Naive B cell (primary cell): ENCODE measurements at regions not wholly inside any gene's neighbourhood (a gene's known extent, or its start where the extent isn't known, plus 50 kb on each side); places are given as distances from the start of the nearest gene placed in this dataset.

Experiments used
- ATAC-seq, 2 donors: fragments of 150-1000 bp; cut with Tn5 transposase; 2 replicates each; pipeline ENCODE4 v1.10.0; 2021; ENCODE audit warnings: low read depth in 2 of 2, mild to moderate bottlenecking in 2 of 2, moderate library complexity in 2 of 2
- DNase-seq: peaks from one replicate; pipeline ENCODE4 v3.0.0; 2022
- H3K27ac Mint-ChIP-seq, 6 donors: one replicate each; pipeline ENCODE4 v1.8.0; 2020 to 2022; ENCODE audit warnings: mild to moderate bottlenecking in 6 of 6, mixed read lengths in 6 of 6, moderate library complexity in 5 of 6, inconsistent platforms in 2 of 6
- H3K27me3 Mint-ChIP-seq, 3 donors: one replicate each; pipeline ENCODE4 v1.8.0; 2021 to 2022; ENCODE audit warnings: mixed read lengths in 3 of 3, mild to moderate bottlenecking in 1 of 3
- H3K36me3 Mint-ChIP-seq, 2 donors: one replicate each; pipeline ENCODE4 v1.8.0; 2020 to 2022; ENCODE audit warnings: mixed read lengths in 2 of 2, inconsistent platforms in 1 of 2, mild to moderate bottlenecking in 1 of 2
- H3K4me1 Mint-ChIP-seq, 3 donors: one replicate each; pipeline ENCODE4 v1.8.0; 2020 to 2022; ENCODE audit warnings: mixed read lengths in 3 of 3, inconsistent platforms in 1 of 3, mild to moderate bottlenecking in 1 of 3, moderate library complexity in 1 of 3
- H3K4me3 Mint-ChIP-seq, 8 donors: one replicate each; pipeline ENCODE4 v1.8.0; 2020 to 2022; ENCODE audit warnings: mild to moderate bottlenecking in 8 of 8, mixed read lengths in 8 of 8, moderate library complexity in 8 of 8, inconsistent platforms in 2 of 8
- H3K9me3 Mint-ChIP-seq, 7 donors: one replicate each; pipeline ENCODE4 v1.8.0; 2020 to 2022; ENCODE audit warnings: mixed read lengths in 7 of 7, mild to moderate bottlenecking in 5 of 7, inconsistent platforms in 2 of 7, moderate library complexity in 1 of 7

DNA sequence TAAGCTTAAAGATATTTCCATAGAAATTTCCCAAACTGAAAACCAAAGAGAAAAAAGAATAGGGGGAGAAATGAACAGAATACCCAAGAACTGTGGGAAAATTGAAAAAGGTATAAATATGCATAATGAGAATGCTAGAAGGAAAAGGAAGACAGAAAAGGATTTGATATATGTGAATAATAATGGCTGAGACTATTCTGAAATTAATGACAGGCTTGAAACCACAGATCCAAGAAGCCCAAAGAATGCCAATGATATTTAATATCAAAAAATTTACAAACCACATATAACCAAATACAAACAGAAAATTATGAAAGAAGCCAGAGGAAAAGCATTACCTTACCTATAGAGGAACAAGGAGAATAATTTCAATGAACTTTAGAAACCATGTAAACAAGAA lies 153.0 kb downstream of the ANXA2 start:
- Mint-ChIP-seq H3K4me3 (no peak overlapping the region), H3K36me3 (no peaks in the 10 kb centered on the region), H3K4me1 (no peaks in the 10 kb centered on the region), H3K27ac (no peak overlapping the region), H3K27me3 (peaks cover 3 to 29% (median 23%) of the 10 kb centered on the region in 3 donors), H3K9me3 (peaks cover 0 to 16% (median 9%) of the 10 kb centered on the region in 7 donors)
- ATAC-seq, result no peak
- DNase-seq, result no peak

- no peaks in the 10 kb centered on the region for H3K36me3 Mint-ChIP-seq
- H3K4me1 Mint-ChIP-seq, result no peaks in the 10 kb centered on the region
- peaks cover 20 to 25% (median 21%) of the 10 kb centered on the region in 3 donors for H3K27me3 Mint-ChIP-seq
- no peaks in the 10 kb centered on the region for H3K9me3 Mint-ChIP-seq
- no peak for DNase-seq
- ATAC-seq, result no peak
- H3K4me3 Mint-ChIP-seq, result no peak overlapping the region
- H3K27ac Mint-ChIP-seq, result no peak overlapping the region
These were observed 147.5 kb downstream of the ANXA2 start for GRCh38 chr15:60250316-60250715.

DNA sequence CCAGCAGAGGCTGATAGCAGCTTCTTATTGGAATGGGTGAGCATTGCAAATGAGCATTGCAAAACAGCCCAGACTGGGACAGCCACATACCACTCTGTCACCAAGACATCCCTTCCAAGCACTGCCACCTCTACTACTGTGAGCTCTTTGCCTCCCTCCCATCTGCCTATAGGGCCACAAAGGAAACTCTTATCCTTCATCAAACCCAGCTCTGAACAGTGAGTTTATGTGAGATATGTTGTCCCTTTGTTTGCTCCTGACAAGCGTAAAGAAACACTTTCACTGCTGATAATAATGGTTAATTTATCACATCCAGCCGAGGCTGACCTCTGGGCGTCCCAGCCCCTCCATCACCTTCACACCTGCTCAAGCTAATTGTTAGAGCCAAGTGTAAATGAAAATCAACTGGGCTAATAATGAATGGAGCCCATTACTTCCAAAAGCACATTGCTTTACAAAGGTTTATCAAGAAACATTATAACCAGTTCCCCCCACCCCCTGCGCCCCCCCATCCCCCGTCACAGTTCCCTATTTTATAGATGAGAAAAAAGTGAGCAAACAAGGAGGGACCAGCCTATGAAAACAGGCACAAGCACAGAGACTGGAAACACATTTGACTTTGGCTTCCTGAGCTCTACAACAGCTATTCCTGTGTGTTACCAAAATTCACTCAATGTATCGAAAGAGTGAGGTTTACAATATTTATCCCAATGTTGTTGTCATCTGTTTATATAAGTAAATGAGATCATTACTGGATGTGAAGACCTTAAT lies 146.3 kb downstream of the ANXA2 start:
- no peaks in the 10 kb centered on the region for H3K9me3 Mint-ChIP-seq
- H3K27me3 Mint-ChIP-seq, result peaks cover 20 to 25% (median 22%) of the 10 kb centered on the region in 3 donors
- no peak overlapping the region for H3K4me3 Mint-ChIP-seq
- H3K36me3 Mint-ChIP-seq, result no peaks in the 10 kb centered on the region
- no peak overlapping the region for H3K27ac Mint-ChIP-seq
- no peak for ATAC-seq
- H3K4me1 Mint-ChIP-seq, result no peaks in the 10 kb centered on the region
- DNase-seq, result no peak

DNA sequence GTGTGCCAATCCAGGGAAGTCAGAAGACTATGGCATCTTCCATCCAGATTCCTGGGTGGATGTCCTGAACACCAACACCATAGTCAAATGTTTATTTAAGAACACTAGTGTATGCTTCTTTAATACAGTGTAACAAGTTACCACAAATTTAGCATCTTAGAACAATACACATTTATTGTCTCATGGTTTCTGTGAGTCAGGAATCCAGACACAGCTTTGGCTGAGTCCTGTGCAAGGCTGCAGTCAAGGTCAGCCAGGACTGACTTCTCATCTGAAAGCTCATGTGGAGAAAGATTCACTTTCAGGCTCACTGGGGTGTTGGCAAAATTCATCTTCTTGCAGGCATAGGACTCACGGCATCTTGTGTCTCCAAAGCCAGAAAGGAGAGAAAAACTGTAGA lies 143.4 kb downstream of the ANXA2 start:
- DNase-seq, result no peak
- H3K4me1 Mint-ChIP-seq, result no peaks in the 10 kb centered on the region
- no peak for ATAC-seq
- H3K9me3 Mint-ChIP-seq, result no peaks in the 10 kb centered on the region
- no peaks in the 10 kb centered on the region for H3K36me3 Mint-ChIP-seq
- H3K27ac Mint-ChIP-seq, result no peak overlapping the region
- no peak overlapping the region for H3K4me3 Mint-ChIP-seq
- H3K27me3 Mint-ChIP-seq, result peaks cover 20 to 41% (median 29%) of the 10 kb centered on the region in 3 donors

DNA sequence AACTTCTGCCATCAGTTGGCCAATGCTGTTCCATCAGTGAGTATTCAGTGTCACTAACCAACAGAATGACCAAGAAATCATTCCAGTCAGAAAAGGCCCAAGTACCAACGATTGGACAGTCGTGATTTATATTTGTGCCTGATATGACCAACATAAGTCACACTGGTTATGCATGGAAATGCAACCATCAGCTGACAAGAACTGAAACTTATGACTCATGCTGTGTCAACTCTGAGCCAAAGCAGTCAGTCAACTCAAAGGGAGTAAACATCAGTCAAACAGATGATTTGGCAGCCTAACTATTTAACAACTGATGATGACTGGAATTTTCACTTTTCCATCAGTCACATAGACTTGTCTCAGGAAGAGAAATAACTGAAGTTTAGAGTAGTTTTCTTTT lies 142.4 kb downstream of the ANXA2 start:
- no peaks in the 10 kb centered on the region for H3K36me3 Mint-ChIP-seq
- no peak for ATAC-seq
- no peaks in the 10 kb centered on the region for H3K4me1 Mint-ChIP-seq
- H3K4me3 Mint-ChIP-seq, result no peak overlapping the region
- no peak overlapping the region for H3K27ac Mint-ChIP-seq
- H3K27me3 Mint-ChIP-seq, result peaks cover 20 to 38% (median 35%) of the 10 kb centered on the region in 3 donors
- no peak for DNase-seq
- H3K9me3 Mint-ChIP-seq, result no peaks in the 10 kb centered on the region

DNA sequence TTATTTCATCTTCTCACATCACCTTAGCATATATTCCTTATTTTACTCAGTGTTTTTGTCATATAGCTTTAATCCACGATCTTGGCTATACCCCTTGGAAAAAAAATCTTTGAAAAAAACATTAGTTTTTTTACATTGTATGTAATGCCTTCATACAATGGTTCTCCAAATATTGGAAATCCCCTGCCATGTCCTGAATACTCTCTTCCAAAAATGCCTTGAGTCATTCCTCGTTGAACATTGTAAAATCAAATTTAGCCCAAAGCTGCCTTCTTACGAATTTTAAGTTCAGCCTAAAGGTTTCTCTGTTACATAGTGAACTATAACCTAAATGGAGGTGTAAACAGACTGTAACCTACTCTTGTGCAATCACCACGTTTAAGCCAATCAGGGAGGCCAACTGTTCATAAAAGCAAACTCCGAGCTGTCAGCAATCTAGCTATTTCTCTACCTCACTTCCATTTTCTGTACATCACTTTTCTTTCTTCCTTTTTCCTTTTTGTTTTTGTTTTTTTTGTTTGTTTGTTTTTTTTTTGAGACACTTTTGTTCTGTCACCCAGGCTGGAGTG lies 140.1 kb downstream of the ANXA2 start:
- DNase-seq (no peak), ATAC-seq (no peak)
- no peaks in the 10 kb centered on the region for H3K9me3 Mint-ChIP-seq
- peaks cover 5 to 33% (median 26%) of the 10 kb centered on the region in 3 donors for H3K27me3 Mint-ChIP-seq
- no peaks in the 10 kb centered on the region for H3K4me1 Mint-ChIP-seq
- no peaks in the 10 kb centered on the region for H3K36me3 Mint-ChIP-seq
- H3K4me3 Mint-ChIP-seq, result no peak overlapping the region
- no peak overlapping the region for H3K27ac Mint-ChIP-seq

- DNase-seq, result no peak
- H3K36me3 Mint-ChIP-seq, result no peaks in the 10 kb centered on the region
- no peak for ATAC-seq
- peaks cover 0 to 22% (median 15%) of the 10 kb centered on the region in 3 donors for H3K27me3 Mint-ChIP-seq
- H3K27ac Mint-ChIP-seq, result no peak overlapping the region
- no peak overlapping the region for H3K4me3 Mint-ChIP-seq
- H3K4me1 Mint-ChIP-seq, result no peaks in the 10 kb centered on the region
- no peaks in the 10 kb centered on the region for H3K9me3 Mint-ChIP-seq
These were observed 138.3 kb downstream of the ANXA2 start for GRCh38 chr15:60259469-60259868.

GRCh38 chr15:60264088-60264487 lies 133.7 kb downstream of the ANXA2 start:
- Mint-ChIP-seq H3K27ac (no peak overlapping the region), H3K27me3 (peaks cover 10 to 21% (median 11%) of the 10 kb centered on the region in 3 donors), H3K4me3 (no peak overlapping the region), H3K4me1 (no peaks in the 10 kb centered on the region), H3K36me3 (no peaks in the 10 kb centered on the region), H3K9me3 (no peaks in the 10 kb centered on the region)
- no peak for DNase-seq
- no peak for ATAC-seq

DNA sequence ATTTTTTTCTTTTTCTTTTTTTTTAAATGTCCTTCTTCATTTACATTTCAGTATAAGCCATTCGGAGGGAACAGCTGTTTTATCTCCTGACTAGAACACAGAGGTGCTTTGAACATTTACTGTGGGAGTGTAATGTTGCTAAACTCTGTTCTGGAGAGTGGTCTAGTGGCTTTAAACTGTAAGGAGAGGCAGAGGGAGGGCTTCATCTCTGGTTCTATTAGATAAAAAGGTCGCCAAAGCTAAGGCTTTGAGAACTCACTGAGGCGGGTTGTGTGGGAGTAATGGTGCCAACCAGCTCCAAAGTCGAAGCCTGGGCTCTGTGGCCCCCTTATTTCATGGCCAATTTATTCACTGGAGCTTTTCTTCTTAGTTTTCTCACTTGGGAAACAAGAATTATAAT lies 133.2 kb downstream of the ANXA2 start:
- DNase-seq, result no peak
- no peak overlapping the region for H3K27ac Mint-ChIP-seq
- H3K27me3 Mint-ChIP-seq, result peaks cover 8 to 17% (median 11%) of the 10 kb centered on the region in 3 donors
- no peaks in the 10 kb centered on the region for H3K36me3 Mint-ChIP-seq
- no peak for ATAC-seq
- H3K4me3 Mint-ChIP-seq, result no peak overlapping the region
- no peaks in the 10 kb centered on the region for H3K4me1 Mint-ChIP-seq
- peaks cover 0 to 1% (median 0%) of the 10 kb centered on the region in 7 donors for H3K9me3 Mint-ChIP-seq

GRCh38 chr15:60265057-60265456 lies 132.7 kb downstream of the ANXA2 start:
- H3K36me3 Mint-ChIP-seq, result no peaks in the 10 kb centered on the region
- no peak for ATAC-seq
- no peak overlapping the region for H3K4me3 Mint-ChIP-seq
- peaks cover 0 to 2% (median 0%) of the 10 kb centered on the region in 7 donors for H3K9me3 Mint-ChIP-seq
- H3K4me1 Mint-ChIP-seq, result no peaks in the 10 kb centered on the region
- H3K27ac Mint-ChIP-seq, result no peak overlapping the region
- DNase-seq, result no peak
- peaks cover 8 to 13% (median 11%) of the 10 kb centered on the region in 3 donors for H3K27me3 Mint-ChIP-seq

DNA sequence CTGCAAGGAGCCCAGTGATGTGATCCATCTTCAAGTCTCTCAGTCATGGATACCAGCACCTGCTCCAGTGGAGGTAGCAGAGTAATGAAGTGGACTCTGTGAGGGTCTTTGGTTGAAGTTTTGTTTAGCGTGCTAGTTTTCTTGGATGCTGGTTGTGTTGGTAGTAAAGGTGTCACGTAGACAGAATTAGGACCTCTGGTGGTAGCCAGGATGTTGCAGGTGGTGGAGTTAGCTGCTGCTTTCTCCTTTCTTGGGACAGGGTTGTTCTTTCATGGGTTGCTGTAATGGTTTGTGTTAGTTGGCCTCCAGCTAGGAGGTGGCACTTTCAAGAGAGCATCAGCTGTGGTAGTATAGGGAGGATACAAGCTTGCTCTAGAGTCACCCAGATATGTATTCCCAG lies 125.2 kb downstream of the ANXA2 start:
- peaks cover 12 to 13% of the 10 kb centered on the region in 2 donors for H3K36me3 Mint-ChIP-seq
- H3K27me3 Mint-ChIP-seq, result peaks cover 18 to 34% (median 20%) of the 10 kb centered on the region in 3 donors
- no peak overlapping the region for H3K27ac Mint-ChIP-seq
- peaks cover 10 to 36% (median 17%) of the 10 kb centered on the region in 7 donors for H3K9me3 Mint-ChIP-seq
- H3K4me3 Mint-ChIP-seq, result no peak overlapping the region
- ATAC-seq (no peak), DNase-seq (no peak)
- H3K4me1 Mint-ChIP-seq, result no peaks in the 10 kb centered on the region

GRCh38 chr15:60275624-60276023 lies 122.2 kb downstream of the ANXA2 start:
- DNase-seq, result no peak

GRCh38 chr15:60278879-60279278 lies 118.9 kb downstream of the ANXA2 start:
- DNase-seq (no peak), ATAC-seq (no peak)
- Mint-ChIP-seq H3K27me3 (peaks cover 17 to 38% (median 30%) of the 10 kb centered on the region in 3 donors), H3K4me3 (no peak overlapping the region), H3K27ac (no peak overlapping the region), H3K9me3 (peaks cover 7 to 28% (median 14%) of the 10 kb centered on the region in 7 donors), H3K4me1 (no peaks in the 10 kb centered on the region), H3K36me3 (peaks cover 12 to 13% of the 10 kb centered on the region in 2 donors)

More at GRCh38 chr15:60275624-60276023, 122.2 kb downstream of the ANXA2 start:
- Mint-ChIP-seq H3K27me3 (peaks cover 14 to 42% (median 38%) of the 10 kb centered on the region in 3 donors), H3K36me3 (peaks cover 12 to 13% of the 10 kb centered on the region in 2 donors), H3K27ac (no peak overlapping the region), H3K4me3 (no peak overlapping the region), H3K9me3 (peaks cover 10 to 36% (median 17%) of the 10 kb centered on the region in 7 donors), H3K4me1 (no peaks in the 10 kb centered on the region)
- ATAC-seq, result no peak

DNA sequence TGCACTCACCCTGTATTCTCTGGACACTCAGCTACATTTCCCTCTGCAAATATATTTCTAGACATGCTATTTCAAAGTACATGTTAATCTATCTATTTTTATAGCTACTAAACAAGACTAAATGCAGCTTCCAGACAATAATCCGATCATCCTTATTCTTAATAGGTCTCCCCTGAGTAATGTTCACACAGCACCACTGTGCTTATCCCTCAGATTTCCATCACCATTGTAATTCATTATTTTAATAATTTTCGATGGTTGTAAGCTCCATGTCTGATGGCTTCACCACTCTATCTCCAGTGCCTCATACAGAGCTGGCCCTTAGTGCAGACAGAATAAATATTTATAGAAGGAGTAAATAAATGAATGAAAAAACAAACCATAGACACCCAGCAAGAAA lies 117.5 kb downstream of the ANXA2 start:
- Mint-ChIP-seq H3K4me3 (peak overlapping the region in 1 of 8 donors; percentile 29), H3K27ac (no peak overlapping the region), H3K27me3 (peaks cover 16 to 44% (median 38%) of the 10 kb centered on the region in 3 donors), H3K4me1 (no peaks in the 10 kb centered on the region), H3K9me3 (peaks cover 5 to 23% (median 11%) of the 10 kb centered on the region in 7 donors), H3K36me3 (peaks cover 7 to 10% of the 10 kb centered on the region in 2 donors)
- no peak for DNase-seq
- ATAC-seq, result no peak
